Inflammatory macrophage treated with lipopolysaccharide for 4 hours (primary cell): ENCODE measurements at regions not wholly inside any gene's neighbourhood (a gene's known extent, or its start where the extent isn't known, plus 50 kb on each side); places are given as distances from the start of the nearest gene placed in this dataset.

ENCODE experiments used
- DNase-seq: peaks from one replicate; pipeline ENCODE4 v3.0.0-alpha.2; 2020

DNA sequence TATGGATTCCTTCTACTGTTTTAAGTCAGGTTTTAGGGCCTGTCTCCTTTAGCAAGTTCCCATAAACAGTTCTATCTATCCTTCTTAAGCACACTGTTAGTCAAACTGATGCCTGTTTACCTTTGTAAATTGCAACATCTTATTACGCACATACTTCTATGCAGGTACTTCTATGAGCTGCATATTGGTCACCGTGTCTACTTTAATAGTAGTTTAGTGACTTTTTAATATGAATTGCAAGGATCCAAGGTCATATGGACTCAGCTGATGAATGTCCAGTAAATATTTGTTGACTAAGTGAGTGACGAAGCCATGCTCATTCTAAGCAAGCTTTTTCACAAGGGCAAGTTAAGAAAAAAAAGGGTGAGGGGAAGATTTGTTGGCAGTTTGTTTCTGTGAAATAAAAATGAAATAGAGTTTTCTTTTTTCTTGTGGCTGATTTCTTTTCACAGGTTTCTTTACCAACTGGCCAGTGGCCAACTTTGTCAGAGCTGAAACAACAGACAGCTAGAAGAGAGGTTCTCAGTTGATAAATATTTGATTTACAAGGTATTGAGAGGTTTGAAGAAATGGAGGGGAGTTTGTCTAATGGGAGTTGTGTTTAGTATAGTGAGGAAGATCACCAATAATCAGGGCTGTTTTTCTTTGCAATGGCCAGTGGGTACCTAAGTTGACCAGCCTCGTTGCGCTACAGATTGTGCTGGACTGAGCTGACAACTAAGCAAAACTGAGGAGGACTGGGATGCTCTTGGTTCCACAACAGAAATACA is 141.1 kb downstream of the SLC15A5 start:
- DNase-seq = no peak

DNA sequence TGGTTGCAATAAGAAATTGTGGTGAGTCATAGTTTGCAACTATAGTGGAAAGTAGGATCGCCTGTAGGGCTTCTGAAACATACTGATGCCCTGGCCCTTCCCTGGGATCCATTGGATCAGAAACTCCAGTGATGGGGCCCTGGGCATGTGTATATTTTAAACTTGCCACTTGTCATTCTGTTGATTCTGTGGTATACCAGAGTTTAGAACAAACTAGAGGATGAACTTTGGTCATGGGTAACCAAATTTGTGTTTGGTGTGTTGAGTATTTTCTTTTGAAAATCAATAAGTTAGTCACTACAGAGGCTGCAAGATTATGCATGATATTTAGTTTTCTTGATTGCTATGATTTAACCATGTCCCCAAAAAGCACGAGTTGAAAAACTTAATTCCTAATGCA is 142.2 kb downstream of the SLC15A5 start:
- DNase-seq = no peak

DNA sequence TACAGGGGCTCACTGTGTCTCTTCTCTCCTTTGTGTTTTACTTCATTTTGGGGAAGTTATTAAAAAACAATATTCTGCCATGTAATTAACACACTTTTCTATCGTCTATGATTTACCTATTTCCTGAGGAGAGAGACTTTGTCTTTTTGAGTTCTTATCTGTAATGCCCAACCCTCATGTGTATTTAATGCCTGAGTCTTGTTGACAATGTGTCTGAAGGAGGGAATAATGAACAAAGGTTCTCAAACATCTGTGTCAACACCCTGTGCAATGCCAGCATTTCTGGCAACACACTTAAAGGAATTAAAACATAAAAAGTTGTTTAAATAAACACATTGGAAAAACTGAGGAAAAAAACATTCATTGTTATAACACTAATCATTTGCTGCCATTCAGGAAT is 147.1 kb downstream of the SLC15A5 start:
- no peak for DNase-seq

DNA sequence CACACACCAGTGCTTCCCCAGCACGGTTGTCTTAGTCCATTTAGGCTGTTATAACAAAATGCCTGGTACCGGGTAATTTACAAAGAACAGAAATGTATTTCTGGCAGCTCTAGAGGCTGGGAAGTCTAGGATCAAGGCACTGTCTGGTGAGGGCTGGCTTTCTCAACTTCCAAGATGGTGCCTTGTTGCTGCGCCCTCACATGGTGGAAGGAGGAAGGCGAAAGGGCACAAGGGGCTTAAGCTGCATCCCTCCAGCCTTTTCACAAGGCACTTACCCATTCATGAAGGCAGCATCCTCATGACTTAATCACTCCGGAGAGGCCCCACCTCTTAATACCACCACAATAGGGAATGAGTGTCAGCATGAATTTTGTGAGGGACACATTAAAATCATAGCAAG is 155.5 kb downstream of the SLC15A5 start:
- DNase-seq = no peak

DNA sequence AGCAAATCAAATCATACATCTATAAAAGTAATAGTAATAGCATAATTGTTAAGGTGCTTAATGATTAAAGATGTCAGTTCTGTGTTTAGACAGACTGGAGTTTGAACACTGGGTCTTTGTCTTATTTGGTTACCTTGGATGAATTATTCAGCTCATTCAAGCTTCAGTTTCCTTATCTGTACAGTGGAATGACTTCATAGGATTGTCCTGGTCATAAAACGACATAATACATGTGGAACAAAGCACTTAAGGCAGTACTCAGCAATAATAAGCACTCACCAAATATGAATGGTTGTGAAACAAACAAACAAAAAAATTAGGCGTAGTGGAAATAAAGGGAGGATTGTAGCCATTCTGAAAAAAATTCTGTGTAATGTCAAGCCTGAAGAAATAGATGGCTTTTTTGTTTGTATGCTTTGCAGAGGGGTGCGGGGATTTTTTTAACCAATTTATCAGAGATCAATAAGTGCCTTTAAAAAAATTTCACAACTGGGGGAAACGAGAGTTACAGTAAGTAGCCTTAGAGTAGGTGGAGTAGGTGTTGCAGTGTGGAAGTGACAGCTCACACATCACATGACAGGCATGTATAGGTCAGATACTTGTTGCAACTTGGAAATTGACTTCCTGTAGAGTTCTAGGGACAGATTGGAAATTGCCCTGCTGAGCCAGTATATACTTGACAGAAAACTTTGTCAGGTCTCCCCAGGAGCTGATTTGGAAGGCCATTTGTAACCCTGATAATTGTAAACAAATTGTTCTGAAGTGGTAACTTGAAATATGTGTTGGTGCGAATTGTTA is 157.7 kb downstream of the SLC15A5 start:
- DNase-seq = peak; percentile 24

DNA sequence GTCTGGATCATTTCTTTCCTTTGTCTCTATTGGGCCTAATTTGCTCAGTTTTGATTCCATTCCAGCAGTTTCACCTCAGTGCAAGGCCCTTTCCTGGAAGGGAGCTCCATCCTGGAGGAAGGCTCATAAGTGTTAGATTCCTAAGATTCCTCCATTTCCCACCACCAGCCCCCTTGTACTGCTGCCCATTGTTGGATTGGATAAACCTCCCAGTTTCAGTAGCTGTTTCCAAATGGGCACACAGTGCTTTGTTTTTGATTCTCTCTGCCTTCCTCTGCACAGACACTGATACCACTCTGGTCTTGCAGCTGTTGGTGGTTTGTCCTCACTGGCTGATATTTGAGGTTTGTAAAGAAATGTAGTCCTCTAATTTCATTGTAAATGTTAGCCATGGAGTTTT is 158.9 kb downstream of the SLC15A5 start:
- DNase-seq = no peak

DNA sequence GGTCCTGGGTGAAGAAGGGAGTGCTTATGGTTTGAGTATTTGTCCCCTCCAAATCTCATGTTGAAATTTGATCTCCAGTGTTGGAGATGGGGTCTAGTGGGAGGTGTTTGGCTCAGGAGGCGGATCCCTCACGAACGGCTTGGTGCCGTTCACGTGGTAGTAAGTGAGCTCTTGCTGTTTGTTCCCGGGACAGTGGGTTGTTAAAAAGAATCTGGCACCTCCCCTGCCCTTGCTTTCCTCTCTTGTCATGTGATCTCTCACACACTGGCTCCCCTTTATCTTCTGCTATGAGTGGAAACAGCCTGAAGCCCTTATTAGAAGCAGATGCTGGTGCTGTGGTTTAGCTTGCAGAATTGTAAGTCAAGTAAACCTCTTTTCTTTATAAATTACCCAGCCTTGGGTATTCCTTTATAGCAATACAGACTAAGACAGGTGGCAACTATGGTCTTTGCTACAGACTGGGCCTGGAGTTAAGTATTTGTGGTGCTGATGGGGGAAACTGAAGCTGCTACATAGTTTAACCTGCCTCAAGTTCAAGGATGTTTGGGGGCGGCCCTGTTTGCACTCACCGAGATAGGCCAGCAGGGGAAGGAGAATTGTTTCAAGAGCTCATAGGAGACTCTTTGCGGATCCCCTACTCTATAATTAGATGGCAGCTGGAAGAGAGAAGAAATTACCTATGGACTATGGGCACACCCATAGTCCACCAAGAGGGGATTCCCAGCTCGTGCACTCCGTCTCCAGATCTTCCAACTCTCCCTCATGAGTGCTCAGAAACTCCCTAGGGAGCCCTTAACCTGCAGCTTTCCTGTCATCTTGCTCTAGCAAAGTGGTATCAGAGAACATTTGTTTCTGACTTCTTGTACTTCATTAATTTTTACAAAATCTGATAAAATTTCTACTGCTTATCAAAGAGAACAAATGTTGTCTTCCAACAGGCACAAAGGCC is 164.6 kb downstream of the SLC15A5 start:
- no peak for DNase-seq

DNA sequence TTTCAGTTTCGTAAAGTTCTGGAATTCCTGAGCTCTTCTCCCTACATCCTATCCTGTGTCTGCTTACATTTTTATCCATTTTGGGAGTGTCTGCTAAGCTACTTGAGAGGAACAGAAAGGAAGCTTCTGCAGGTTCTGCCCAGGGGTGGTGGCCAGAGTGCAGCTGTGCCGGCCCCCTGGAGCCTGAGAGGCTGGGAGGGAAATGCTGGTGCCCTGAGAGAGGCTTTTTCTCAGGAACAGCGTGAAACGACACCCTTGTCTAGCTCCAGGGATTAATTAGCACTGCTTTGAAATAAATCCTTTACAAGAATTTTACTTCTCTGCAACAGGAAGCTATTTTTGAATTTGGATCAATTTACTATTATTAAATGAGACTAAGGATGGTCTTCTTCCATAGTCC is 165.4 kb downstream of the SLC15A5 start:
- DNase-seq = no peak

DNA sequence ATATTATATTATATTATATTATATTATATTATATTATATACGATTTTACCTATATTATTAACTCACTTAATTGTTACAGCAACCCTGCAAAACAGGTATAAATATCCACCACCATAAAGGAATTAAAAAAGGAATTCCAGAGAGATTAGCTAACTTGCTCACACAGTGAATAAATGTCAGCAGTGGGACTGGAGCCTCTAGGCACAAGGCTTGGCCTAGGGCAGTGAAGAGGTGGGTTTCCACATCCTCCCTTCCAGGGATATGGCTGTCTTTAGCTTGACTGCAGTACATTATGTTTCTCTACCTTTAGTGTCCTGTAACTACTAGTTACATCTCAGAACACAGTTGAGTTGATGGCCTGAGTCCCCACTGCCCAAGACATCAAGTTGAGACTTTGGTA is 166.9 kb downstream of the SLC15A5 start:
- no peak for DNase-seq

DNA sequence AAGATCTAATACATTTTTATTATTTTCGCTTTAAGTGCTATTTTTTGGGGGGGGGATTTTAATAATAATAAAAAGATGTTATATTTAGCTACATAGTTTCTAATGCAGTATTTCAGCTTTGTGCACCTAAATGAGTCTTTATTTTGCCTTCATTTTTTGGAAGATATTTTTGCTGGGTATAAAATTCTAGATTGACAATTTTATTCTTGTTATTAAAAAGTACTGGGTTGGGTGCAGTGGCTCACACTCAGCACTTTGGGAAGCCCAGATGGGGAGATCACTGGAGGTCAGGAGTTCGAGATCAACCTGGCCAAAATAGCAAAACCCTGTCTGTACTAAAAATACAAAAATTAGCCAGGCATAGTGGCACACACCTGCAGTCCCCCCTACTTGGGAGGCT is 173.6 kb downstream of the SLC15A5 start:
- no peak for DNase-seq

DNA sequence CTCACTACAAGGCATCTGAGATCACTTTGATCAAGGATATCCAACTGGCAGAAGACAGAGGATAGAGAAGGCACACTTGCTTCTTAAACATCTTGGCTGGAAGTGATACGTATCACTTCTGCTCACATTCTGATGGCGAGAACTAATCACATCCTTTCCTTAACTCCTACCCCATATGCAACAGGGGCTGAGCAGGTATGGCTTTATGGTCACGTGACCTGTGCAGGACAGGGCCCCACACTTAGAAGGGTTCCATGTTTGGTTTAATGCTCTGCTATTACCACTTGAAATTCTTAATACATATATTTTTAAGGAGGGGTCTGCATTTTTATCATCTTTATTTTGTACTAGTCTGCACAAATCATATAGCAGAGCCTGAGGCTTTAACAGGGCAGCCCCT is 177.3 kb downstream of the SLC15A5 start:
- DNase-seq = no peak

DNA sequence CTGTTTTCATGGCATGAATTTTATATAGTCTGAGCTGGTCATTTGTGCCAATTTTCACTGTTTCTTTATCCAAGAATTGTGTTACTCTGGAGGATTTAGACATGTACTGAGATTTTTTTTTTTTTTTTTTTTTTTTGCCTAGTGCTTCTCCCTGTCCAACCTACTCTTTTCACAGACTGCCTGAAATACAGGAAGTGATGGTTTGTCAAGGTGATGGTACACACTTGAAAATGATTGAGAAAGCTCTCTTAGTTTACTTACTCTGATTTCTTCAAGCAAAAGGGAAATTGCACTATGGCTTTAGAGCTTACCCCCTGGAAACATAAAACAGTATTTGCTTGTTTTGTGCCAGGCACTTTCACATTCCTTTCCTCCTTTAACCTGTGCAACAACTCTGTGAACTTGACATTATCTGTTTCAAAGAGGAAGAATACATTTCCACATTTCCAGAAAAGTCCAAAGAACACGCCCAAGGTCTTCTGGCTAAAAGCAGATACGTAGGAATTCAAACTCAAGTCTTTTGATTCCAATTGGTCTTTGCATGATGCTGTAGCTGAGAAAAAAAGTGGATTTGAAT is 181.1 kb downstream of the SLC15A5 start:
- DNase-seq = no peak

DNA sequence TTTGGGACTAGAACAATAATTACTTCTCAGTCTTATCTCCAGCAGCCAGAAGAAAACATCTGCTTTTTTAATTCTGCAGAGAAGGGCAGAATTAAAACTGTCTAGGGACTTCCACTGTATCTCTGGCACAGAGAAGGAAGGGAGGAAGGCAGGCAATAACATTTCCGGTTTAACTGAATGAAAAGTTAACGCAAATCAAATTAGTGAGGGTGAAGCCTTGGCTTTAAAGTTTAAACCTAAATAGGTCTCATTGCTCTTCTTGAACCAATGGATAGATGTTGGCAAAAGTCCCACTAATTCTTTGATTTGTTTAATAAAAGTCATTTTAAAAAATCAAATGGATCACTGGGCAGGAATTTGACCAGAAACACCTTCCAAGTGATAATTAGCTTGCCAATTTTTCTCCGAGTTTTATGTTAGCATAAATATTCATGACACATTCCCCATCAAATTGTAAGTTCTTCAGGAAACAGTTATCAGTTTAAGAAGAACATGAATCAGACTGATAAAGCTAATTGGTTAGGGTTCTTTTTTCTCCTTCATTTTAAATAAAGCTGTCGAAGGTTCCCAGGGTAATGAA is 181.9 kb downstream of the SLC15A5 start:
- DNase-seq = no peak

DNA sequence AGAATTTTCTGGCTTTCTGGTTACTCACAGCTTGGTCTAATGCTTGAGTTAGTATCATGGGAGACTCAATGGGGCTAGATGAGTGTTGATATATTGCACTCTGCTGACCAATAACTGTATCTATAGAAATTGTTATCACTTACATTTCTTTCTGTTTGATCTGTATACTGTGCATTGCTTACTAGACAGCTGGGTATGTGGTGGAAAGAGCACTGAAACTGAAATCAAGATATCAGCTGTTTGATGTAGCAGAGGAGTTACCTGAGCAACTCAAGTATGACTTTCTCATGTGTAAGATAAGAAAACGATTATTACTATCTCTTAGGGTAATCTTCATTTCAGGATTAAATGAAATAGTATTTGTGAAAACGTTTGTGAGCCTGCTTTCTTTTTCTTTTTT is 183.0 kb downstream of the SLC15A5 start:
- DNase-seq = no peak

DNA sequence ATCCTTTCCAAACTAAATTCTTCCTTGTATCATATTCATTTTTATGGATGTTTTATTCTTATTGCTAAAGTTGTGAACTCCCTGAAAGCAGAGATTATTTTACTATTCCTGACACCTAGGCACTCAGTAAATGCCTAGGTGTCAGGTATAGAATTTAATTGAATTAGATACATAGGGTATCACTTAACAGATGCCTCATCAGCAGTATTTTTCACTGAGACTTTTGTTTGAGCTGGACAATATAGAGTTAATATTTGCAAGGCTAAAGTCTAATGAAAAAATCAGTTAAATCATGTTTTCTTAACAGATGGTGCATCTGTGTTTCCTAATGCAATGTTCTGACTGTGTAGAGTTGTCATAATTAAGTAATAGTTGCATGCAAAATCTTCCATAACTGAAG is 182.7 kb downstream of the DERA start:
- no peak for DNase-seq

DNA sequence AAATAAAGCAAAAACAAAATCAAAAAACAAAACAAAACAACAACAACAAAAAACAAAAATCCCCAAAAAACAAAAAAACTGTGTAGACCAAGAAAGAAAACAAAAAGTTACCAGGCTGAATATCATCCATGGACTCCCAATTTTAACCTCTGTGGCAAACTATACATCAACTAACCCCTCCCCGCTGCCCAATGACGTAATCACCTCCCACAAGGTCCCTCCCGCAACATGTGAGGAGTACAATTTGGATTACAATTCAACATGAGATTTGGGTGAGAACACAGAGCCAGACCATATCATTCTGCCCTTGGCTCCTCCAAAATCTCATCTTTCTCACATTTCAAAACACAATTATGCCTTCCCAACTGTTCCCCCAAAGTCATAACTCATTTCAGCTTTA is 179.8 kb downstream of the DERA start:
- DNase-seq = no peak

DNA sequence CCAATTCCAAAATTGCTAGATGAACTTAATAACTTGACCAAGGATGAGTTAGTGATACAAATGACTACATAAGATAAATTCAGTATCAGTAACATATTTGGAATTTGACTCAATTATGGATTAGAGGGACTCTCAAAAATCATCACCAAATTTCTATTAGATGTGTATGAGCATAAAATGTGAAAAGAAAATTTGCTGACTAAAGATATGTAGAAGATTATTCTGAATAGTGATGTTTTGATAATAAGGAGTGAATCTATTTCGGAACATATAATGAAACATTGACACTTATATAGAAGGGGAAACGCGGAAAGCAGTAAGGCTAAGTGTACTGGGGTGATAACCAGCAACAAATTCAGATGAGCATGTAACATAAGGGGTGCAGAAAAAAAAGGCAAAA is 177.3 kb downstream of the DERA start:
- DNase-seq = no peak
